Suppressor macrophage treated with lipopolysaccharide for 1 hour (primary cell): ENCODE measurements at regions not wholly inside any gene's neighbourhood (a gene's known extent, or its start where the extent isn't known, plus 50 kb on each side); places are given as distances from the start of the nearest gene placed in this dataset.

Experiments used
- DNase-seq, 3 donors: peaks; one replicate each; pipeline ENCODE4 v3.0.0-alpha.2; 2020 to 2022

DNA sequence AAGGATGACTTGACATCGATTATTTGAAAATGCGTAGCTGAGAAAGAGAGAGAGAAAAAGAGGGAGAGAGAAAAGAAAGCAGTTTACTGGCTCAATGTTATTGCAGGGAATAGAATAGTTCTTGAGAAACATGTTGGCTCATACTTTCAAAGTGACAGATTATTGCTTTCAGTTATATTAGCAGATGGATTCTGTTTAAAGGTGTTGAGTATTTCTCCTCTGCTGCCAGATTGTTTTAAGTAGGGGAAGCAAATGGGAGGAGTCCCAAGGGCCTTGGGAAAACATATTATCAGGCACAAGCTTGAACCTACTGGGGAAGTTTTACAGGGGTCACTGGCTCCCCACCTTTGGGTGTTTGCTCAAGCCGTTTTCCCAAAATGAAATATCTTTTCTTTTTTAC, 203.8 kb upstream of the SRRM4 start:
- DNase-seq: no peak

DNA sequence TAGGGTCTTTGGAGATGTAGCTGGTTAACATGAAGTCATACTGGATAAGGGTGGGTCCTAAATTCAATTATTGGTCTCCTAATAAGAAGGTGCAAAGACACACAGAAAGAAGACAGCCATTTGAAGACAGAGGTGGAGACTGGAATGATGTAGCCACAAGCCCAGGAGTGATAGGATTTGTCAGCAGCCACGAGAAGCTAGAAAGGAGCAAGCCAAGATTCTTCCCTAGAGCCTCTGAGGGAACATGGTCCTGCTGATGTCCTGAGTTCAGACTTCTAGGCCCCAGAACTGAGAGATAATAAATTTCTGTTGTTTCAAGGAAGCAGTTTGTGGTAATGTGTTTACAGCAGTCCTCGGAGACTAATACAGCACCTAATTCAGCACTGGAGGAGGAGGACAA, 203.3 kb upstream of the SRRM4 start:
- DNase-seq: no peak

DNA sequence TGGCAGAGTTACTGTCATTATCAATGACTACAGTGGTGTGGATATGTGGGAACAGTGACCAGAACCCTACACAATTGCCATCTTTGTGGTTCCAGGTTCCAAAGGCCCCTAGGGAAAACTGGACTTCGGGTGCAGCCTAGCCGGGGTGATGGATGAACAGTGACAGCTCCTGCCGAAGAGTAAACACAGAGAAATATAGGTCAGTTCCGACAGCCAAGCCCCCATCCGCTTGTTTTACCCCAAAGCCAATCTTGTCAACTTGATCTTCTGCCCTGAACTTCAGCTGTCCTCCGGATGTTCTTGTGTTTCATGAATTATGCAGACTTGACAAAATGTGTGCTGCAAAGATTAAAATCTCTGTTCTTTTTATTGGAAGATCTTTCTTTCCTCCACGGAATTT, 200.4 kb upstream of the SRRM4 start:
- DNase-seq: no peak

DNA sequence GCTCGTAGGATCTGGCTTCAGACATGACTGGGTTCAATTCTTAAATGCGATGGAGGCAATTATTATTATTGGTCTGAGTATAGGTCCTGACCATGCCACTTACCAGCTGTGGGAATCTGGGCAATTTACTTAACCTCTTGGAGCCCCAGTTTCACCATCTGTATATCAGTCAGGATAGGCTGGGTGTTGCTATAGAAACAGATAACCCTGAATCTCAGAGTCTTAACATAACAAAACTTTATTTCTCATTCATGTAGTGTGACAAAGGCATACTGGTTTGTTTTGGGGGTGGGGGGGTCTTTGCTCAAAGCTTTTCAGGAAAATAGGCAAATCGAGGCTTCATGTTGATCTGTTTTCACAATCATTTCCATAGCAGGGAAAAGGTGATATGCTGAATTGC, 199.6 kb upstream of the SRRM4 start:
- DNase-seq: no peak

DNA sequence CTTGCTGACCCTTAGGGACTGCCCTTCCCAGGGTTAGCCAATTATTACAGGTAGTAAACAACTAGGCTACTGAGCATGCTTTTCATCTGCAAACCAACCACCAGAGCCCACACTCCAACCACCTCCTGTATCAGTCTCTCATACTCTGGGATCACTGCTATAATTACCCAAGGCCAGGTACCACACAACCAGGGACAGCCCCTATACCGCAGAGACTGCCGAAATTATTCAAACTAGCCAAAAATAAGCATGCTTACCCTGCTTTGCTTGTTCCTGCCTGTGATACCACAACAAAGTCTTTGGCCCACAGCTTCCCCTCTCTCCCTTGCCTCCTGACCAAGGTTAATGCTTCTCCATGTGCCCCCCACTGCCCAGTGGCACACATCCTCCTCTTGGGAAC, 197.6 kb upstream of the SRRM4 start:
- DNase-seq: no peak

DNA sequence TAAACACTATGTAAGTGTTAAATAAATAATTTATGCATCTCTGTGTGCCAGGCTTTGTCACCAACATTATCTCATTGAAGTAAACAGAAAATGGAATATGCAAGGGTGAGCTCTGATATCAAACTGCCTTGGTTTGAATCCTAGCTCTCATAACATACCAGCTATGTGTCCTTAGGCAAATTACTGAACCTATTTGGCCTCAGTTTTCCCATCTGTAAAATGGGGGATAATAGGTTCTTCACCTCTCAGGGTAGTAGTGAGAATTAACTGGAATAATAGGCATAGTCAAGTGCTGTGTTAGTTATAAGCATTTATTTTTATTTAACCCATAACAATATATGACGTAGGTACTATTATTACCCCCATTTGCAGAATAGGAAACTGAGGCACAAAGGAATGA, 190.8 kb upstream of the SRRM4 start:
- no peak for DNase-seq

DNA sequence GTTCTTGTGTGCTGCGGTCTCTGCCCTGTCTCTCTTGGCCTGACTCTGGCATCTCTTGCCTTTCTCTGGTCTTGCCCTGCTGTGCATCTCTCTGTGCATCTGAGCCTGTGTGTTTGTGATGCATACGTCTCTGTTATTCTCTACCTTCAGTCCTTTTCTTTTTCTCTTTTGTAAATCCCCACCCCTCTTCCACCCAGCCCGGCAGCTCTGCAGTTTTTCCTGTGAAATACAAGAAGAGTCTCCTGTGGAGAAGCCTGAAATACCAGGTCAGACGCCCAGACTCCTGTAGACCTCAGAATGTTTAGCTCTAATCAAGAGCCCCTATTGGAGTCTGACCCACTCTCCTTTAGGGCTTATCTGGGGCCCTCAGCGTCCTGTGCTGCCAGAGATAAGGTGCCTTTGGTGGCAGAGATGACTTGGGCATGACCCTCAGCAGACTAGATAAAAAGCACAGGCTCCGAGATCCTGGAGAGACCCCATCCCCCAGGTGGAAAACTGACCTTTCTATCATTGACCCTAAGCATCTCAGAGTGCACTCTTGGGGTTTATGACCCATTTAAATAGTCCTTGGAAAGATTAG, 167.5 kb upstream of the SRRM4 start:
- no peak for DNase-seq

DNA sequence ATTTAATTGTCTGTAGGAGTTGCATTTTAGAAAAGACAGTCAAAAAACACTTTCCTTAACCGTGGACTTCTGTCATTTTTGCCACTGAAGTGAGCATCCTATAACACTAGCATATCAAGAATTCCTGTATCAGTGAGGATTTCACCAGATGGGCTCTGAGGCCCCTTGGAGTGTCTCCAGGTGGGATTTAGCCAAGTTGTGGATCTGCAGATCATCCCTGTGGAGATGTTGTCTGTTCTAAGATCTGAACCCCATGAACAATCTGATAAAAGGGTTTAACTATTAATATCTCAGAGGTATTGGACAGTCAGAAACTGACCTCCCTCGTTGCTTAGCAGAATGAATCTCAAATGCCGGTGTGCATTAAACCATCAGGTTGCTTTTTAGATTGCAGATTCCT, 165.0 kb upstream of the SRRM4 start:
- no peak for DNase-seq

DNA sequence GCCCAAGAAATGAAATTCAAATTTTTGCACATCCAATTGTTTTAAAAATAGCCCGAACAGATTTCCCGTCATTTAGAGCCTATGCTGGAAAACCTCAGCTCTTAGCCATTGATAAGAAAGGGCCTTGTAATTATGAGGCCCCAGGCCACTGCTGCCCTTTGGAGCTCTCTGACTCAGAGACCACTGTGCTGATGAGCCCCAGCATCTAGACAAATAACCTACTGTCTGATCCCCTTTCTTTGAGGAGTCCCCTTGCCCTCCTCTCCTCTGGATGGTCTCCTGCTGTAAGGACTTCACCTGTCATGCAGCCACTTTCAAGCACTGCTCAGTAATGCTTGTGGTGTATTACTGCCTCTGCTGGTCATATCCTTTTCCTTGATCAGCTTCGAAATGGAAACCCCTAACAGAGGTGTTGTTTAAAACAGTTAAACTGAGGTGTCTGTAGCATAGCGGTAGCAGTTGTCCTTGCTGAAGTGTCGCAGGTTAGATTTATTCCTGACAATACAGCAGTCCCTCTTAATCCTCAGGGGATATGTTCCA, 159.9 kb upstream of the SRRM4 start:
- DNase-seq: no peak

DNA sequence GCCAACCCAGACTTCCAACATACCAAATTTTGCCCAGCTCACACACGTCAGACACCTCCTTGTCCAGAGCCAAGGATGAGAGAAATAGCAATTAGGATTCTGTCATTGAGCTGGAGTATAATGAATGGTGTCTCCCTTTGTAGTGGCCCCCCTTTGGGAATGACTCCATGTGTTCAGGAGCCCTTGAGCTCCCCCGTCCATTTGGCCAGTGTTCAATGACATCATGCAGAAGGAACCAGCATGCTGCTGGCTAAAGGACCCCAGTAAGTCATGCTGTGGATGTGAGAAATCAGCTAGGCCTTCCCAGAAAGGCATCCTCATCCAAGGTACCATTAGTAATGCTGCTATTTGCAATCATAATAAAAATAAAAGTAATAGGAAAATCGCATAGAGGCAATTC, 158.8 kb upstream of the SRRM4 start:
- no peak for DNase-seq

DNA sequence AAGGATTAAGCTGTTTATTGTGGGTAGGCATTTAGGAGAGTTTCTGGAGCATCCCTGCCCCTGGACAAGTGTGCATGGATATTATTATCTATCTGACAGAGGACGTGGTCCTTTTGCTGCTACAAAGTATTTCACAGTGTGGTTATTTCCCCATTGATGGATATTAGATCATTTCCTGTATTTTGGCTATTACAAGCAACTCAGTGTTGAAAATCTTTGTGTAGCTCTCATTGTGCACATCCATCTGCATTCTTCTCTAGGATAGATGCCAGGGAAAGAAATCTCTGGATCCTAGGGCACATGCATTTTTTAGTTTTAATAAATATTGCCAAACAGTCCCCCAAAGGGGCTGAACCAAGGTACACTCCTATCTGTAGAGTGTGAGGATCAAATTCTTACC, 154.3 kb upstream of the SRRM4 start:
- no peak for DNase-seq

DNA sequence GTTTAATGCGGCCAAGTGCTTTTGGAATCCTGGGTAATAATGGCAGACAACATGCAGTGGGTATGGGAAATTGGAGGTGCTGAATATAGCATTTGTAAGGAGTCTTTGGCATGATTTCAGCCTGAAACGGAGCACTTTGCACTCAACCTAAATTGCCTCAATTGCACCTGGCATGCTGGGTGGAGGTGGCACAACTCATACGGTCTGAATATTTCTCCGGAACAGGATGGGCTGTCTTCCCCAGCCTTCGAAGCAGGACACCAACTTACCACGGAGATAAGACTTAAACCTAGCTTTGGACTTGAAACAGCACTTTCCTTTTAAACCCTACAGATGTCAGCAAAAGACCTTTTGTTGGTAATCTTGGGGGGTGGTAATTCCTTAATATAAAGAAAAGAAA, 153.7 kb upstream of the SRRM4 start:
- DNase-seq: no peak

DNA sequence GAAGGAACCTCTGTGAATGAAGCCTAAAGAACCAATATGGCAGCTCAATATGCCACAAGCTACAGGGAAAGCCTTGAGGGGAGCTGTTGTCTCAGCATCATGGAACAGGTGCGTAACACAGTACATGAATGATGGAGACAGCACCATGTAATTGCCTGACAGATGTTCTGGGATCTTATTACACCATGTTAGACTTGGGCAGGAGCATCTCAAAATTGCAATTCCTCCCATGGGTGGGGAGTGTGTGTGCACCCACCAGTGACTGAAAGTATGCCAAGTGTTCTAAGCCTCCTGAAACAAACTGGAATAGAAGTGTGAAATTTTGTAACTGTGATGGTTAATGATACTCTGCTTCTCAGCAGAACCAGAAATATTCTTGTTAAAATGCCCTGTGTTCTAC, 151.0 kb upstream of the SRRM4 start:
- no peak for DNase-seq

DNA sequence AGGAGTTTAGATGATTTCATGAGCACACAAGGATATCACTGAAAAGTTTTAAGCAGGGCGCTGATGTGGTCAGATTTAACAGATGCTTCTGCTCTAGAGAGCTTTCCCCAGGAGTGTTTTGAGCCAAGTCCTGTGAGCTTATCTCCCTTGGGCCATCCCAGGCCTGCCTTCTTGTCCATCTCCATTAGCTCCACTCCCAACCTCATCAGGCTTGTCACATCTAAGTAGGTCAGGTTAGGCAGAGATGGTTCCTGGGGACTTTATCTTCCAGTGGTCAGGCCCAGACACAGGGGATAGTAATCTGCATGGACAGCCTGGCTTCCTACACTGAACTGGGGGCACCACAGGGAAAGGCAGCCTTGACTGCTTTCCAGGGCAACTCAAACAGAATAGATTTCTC, 145.4 kb upstream of the SRRM4 start:
- DNase-seq: no peak

DNA sequence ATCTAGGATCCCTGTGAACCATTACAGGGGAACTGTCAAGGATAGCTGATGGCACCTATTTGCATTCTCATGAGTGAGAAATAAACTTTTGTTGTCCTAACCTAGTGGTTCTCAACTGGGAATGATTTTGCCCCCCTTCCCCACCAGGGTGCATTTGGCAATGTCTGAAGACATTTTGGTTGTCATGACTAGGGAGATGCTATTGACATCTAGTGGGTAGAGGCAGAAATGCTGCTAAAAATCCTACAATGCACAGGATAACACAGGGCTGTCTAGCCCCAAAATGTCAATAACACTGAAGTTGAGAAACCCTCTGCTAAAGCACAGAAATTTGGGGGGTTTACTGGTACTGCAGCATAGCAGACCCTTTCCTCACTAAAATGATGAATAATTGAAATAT, 140.9 kb upstream of the SRRM4 start:
- no peak for DNase-seq

DNA sequence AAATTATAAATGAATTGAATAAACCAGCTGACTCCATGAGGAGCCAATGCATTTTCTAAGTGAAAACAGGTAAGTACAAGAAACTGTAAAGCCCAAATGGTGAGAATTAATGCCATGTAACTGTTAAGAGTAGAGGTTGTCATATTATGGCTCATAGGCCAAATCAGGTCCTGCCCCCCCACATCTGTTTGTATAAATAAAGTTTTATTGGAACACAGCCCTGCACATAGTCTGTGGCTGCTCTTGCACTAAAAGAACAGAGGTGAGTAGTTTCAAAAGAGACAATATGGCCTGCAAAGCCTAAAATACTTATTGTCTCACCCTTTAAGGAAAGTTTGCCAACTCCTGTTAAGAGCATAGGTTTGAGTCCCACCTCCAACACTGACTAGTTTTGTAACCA, 140.5 kb upstream of the SRRM4 start:
- no peak for DNase-seq

DNA sequence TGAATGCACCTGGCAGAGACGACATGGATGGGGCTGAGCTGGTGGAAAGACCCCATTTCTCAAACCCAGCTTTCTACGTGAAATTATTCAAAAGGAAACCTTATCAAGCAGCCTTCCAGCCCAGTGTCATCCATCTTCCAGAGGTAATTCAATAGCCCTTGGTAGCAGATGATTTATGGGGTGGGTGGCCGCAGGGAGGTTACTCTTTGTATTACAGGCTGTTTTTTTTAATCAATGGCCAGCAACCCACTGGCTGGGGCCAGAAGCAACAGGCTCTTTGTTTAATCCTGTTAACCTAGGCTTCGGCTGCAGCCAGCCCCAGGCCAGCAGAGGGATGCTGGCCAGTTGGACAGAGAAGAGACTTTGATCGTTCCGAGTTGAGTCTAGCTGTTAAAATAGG, 139.8 kb upstream of the SRRM4 start:
- DNase-seq: no peak

DNA sequence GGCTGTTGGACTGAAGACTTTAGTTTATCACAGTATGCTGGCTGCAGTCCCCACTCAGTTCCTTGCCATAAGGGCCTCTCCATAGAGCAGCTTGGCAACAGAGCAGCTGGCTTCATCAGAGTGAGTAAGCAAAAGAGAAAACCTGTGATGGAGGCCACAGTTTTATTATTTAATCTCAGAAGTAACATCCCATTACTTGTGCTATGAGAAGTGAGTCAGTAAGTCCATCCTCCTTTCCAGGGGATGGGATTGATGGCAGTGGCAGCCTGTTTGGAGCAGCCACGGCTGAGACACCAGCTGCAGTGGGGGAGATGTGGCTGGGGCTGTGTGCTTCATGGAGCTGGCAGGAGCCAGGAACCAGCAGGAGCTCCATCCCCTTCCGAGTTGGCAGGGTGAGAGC, 138.5 kb upstream of the SRRM4 start:
- DNase-seq: no peak

DNA sequence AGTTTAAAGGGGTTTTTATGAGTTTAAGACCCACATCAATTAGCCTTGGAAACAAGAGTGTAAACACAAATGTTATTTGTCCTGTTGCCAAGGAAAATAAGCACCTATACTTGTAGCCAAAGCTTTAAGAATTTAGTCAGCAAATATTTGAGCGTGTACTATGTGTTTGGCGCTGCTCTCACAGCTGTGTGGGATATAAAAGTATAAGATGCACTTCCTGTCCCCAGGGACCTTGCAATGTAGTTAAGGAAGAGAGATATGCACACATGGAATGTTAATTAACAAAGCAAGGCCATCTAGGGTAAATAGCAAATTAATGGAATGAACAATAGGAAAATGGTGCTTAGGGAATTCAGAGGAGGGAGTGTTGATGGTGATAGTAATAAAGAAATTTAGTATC, 134.9 kb upstream of the SRRM4 start:
- no peak for DNase-seq

DNA sequence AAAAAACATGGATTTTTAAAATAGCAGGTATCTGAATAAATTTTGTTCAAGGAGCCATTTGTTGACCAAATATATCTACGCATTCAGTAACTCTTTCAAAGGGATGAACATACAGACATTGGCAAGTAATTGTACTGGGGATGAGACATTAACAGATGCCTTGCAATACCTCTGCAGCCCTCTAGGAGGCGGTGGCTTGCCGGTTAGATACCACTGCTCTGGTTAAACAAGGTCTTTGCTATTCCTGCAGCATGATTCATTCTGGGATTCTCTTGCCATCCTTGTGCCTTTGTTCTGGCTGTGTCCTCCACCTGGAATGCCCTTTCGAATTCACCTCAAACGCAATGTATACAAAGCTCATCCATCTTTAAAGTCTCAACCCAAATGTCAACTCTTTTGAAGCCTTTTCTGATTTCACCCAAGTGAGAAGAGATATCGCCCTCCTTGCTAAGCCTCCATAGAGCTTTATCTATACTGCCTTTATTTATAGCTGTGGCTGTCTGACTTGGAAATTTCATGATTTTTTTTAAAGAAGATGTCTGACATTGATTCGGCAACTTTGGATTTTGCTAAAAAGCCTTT, 131.0 kb upstream of the SRRM4 start:
- DNase-seq: peak; percentile 22 to 32 (median 31)

DNA sequence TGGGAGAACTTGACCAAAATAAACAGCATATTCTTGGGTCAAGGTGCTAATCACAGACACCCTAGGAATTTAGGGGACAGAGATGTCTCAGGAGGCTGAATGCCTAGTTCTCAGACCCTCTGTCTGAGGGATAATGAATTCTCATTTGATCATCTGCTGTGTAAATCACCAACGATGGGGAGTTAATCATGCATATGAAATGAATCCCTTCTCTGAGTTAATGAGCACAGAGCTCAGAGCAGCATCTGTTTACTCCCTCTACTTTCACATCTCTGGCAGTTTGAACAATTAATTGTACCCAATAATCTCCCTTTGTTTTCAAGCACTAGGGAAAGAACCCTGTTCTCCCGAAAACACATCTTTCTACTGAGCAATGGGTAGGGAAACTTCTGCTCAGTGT, 129.4 kb upstream of the SRRM4 start:
- DNase-seq: no peak

DNA sequence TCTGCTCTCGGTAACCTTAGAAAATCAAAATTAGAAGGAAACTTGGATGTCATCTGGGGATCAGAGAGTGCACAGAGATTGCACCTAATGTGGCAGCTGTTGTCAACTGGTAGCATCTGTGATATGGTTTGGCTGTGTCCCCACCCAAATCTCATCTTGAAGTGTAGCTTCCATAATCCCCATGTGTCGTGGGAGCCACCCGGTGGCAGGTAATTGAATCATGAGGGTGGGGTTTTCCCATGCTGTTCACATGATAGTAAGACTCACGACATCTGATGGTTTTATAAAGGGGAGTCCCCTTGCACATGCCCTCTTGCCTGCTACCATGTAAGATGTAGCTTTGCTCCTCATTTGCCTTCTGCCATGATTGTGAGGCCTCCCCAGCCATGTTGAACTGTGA, 127.7 kb upstream of the SRRM4 start:
- peak in 1 of 3 donors; percentile 3 for DNase-seq

DNA sequence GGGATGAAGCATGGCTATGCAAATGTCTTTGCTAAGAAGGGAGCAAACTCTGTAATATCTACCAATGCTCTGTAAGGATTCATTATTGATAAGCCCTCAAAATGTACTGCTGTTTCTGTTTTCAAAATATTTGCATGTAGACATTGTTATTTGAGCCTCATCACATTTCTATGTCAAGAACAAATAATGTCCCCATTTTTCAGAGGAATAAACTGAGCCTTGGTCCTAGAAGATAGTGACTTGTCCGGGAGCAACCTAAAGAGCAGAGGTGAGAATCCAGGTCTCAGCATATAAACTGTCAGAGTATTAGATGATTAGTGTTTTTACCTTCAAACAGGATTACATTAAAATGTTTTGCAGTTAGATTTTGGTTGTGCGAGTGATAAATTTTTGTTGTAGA, 125.5 kb upstream of the SRRM4 start:
- DNase-seq: no peak

DNA sequence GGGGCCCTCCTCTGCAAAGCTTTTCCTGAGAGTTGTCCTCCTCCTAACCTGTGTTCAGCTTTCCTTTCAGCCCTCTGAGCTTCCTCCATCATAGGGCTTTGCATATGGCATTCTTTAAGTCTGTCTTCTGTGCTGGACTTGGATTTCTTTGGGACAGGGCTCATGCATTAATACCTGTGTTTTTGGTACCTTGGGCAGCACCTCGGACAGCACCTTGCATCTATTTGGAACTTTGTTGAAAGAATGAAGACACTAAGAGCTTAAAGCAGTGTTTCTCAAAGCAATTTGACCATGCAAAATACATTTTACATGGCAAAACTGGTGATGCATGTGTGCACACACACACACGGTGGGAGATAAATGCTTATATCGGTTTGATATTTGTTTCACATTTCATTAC, 115.0 kb upstream of the SRRM4 start:
- no peak for DNase-seq

DNA sequence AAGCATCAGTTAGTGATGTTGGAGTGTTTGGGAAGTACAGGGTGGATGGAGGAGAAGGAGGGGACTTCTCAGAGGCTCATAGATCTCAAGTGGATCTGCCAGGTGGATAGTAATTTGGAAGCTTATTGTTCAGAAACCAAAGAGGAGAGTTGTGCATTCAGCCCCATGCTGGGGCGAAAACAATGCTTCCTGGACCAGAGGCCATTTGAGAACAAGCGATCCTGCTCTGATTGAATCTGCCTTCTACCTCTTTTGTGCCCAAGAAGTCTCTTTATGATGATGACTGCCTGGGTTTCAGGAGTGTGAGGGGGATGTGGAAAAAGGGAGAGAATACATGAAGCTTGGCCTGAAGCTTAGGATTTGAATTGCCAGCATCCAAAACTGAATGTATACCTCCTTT, 110.8 kb upstream of the SRRM4 start:
- no peak for DNase-seq
